ENCODE measurements at regions not wholly inside any gene's neighbourhood (a gene's known extent, or its start where the extent isn't known, plus 50 kb on each side); places are given as distances from the start of the nearest gene placed in this dataset.

GRCh38 chr7:53476566-53476965 is 441.1 kb downstream of the POM121L12 start:
- no peak overlapping the region for H3K4me2 ChIP-seq (ENCODE audit: insufficient read depth in 1 of 2, low read depth in 2 of 2, low read length in 2 of 2)
- no peak overlapping the region for H4K91ac ChIP-seq (replicated peaks; ENCODE audit: insufficient read length, low read length)
- TF ChIP-seq MAX (IDR thresholded peaks at IDR 0.05) (no peak), CHD2 (IDR thresholded peaks at IDR 0.05; ENCODE audit: low read length) (no peak), SP4 (IDR thresholded peaks at IDR 0.05; ENCODE audit: low read length) (no peak)
- H4K5ac ChIP-seq (ENCODE audit: insufficient read length, low read depth, low read length) = no peak overlapping the region
- no peak overlapping the region for H2BK12ac ChIP-seq (ENCODE audit: low read depth, low read length)
- H2BK120ac ChIP-seq (replicated peaks; ENCODE audit: low read depth, low read length) = no peak overlapping the region
- H3K14ac ChIP-seq (ENCODE audit: insufficient read length) = no peak overlapping the region
- FAIRE-seq = no peak
- no peaks in the 10 kb centered on the region for H4K20me1 ChIP-seq (replicated peaks in 1 of 2; ENCODE audit: control insufficient read depth in 1 of 2, insufficient read depth in 2 of 2, low read length in 2 of 2)
- no peak overlapping the region for H4K8ac ChIP-seq (ENCODE audit: extremely low read depth, insufficient read depth, low read length)
- ChIA-PET POLR2A (ENCODE audit: partially characterized antibody) (no interaction called here), CTCF (ENCODE audit: partially characterized antibody) (no interaction called here)
- H2BK15ac ChIP-seq (ENCODE audit: low read length) = no peak overlapping the region
- no peaks in the 10 kb centered on the region for H3K79me1 ChIP-seq (ENCODE audit: low read depth, low read length)
- DNase-seq (ENCODE audit: low read depth in 1 of 2, low spot score in 2 of 2) = no peak
- H3K27ac ChIP-seq (ENCODE audit: low read depth, low read length) = no peak overlapping the region
- H3K9me3 ChIP-seq (ENCODE audit: insufficient read depth in 2 of 2, low read depth in 1 of 2, low read length in 1 of 2) = no peaks in the 10 kb centered on the region
- H3K18ac ChIP-seq (ENCODE audit: extremely low read depth, low read length) = no peak overlapping the region
- no peak overlapping the region for H2AK5ac ChIP-seq (ENCODE audit: low read depth, low read length)
- H3K9ac ChIP-seq (replicated peaks in 1 of 4; ENCODE audit: extremely low read depth in 1 of 4, low read depth in 3 of 4, low read length in 3 of 4) = no peak overlapping the region
- no peaks in the 10 kb centered on the region for H3K79me2 ChIP-seq (ENCODE audit: control insufficient read depth in 1 of 2, insufficient read depth in 2 of 2, low read length in 2 of 2)
- 99% methylated on average over 3 of the region's 3 CpGs; no CpG with 5 or more reads in 1 of the 2 experiments for WGBS, 2 experiments (ENCODE audit: extremely low coverage in 1 of 2, insufficient coverage in 1 of 2, insufficient read length in 1 of 2, insufficient replicate concordance in 2 of 2, low coverage in 1 of 2, low lambda C conversion rate in 2 of 2, missing lambda C conversion rate in 1 of 2)
- no peak overlapping the region for H3K4ac ChIP-seq (replicated peaks; ENCODE audit: insufficient read length, low read depth, low read length)
- no peak overlapping the region for H2BK5ac ChIP-seq (ENCODE audit: low read depth, low read length)
- H3K23me2 ChIP-seq (ENCODE audit: low read depth, low read length) = no peaks in the 10 kb centered on the region
- peaks cover 0 to 3% (median 0%) of the 10 kb centered on the region in 4 experiments; a peak in 1 of 7 replicates for H3K4me1 ChIP-seq (replicated peaks in 1 of 4; ENCODE audit: control insufficient read depth in 3 of 4, insufficient read depth in 4 of 4, low read length in 3 of 4)
- no peak overlapping the region for H3K4me3 ChIP-seq (ENCODE audit: extremely low read depth in 1 of 4, insufficient read depth in 2 of 4, low read depth in 3 of 4, low read length in 4 of 4)
- no peaks in the 10 kb centered on the region for H3K27me3 ChIP-seq (replicated peaks in 1 of 4; ENCODE audit: control insufficient read depth in 3 of 4, extremely low read depth in 1 of 4, insufficient read depth in 3 of 4, low read length in 3 of 4)
- no peak overlapping the region for H3K23ac ChIP-seq (ENCODE audit: insufficient read length)
- no peak overlapping the region for H2AFZ ChIP-seq (ENCODE audit: low read length)
- H3K36me3 ChIP-seq (ENCODE audit: control insufficient read depth in 2 of 4, insufficient read depth in 4 of 4, low read length in 3 of 4) = no peaks in the 10 kb centered on the region
- no peak overlapping the region for H3K56ac ChIP-seq (replicated peaks; ENCODE audit: insufficient read length, low read depth, low read length)
- no peak overlapping the region for H2BK20ac ChIP-seq (ENCODE audit: low read length)

Measured in H1 (cell line).